Osteocyte (in vitro differentiated cells): ENCODE measurements at regions not wholly inside any gene's neighbourhood (a gene's known extent, or its start where the extent isn't known, plus 50 kb on each side); places are given as distances from the start of the nearest gene placed in this dataset.

Experiments used
- DNase-seq: peaks from one replicate; pipeline ENCODE4 v3.0.0; 2021; ENCODE audit warnings: mixed read lengths; ENCODE audit not compliant: unreplicated experiment; ENCODE audit errors: extremely low spot score
- H3K27ac Mint-ChIP-seq: one replicate; pipeline ENCODE4 v1.8.0; 2021; ENCODE audit warnings: mild to moderate bottlenecking, mixed read lengths; ENCODE audit not compliant: unreplicated experiment
- H3K27me3 Mint-ChIP-seq: one replicate; pipeline ENCODE4 v1.8.0; 2021; ENCODE audit warnings: mixed read lengths; ENCODE audit not compliant: unreplicated experiment
- H3K36me3 Mint-ChIP-seq: one replicate; pipeline ENCODE4 v1.8.0; 2021; ENCODE audit warnings: mixed read lengths; ENCODE audit not compliant: unreplicated experiment
- H3K4me1 Mint-ChIP-seq: one replicate; pipeline ENCODE4 v1.8.0; 2021; ENCODE audit warnings: mixed read lengths; ENCODE audit not compliant: unreplicated experiment
- H3K4me3 Mint-ChIP-seq: one replicate; pipeline ENCODE4 v1.8.0; 2021; ENCODE audit warnings: mild to moderate bottlenecking, moderate library complexity, mixed read lengths; ENCODE audit not compliant: unreplicated experiment
- H3K9me3 Mint-ChIP-seq: one replicate; pipeline ENCODE4 v1.8.0; 2021; ENCODE audit warnings: mixed read lengths; ENCODE audit not compliant: unreplicated experiment
- CTCF ChIP-seq: fragments of 200-600 bp; sonication (generic); IDR thresholded peaks from 2 replicates; pipeline ENCODE4 v1.5.0; 2021; ENCODE audit warnings: antibody characterized with exemption, mild to moderate bottlenecking, moderate library complexity

GRCh38 chr20:21832442-21833385, 127.2 kb downstream of the PAX1 start:
- no peak for TF ChIP-seq CTCF
- H3K27me3 Mint-ChIP-seq: no peaks in the 10 kb centered on the region
- no peak for DNase-seq
- no peak overlapping the region for H3K27ac Mint-ChIP-seq
- peaks cover 6% of the 10 kb centered on the region for H3K9me3 Mint-ChIP-seq
- no peaks in the 10 kb centered on the region for H3K4me1 Mint-ChIP-seq
- H3K36me3 Mint-ChIP-seq: no peaks in the 10 kb centered on the region
- H3K4me3 Mint-ChIP-seq: no peak overlapping the region

GRCh38 chr20:21826976-21827375, 121.5 kb downstream of the PAX1 start:
- TF ChIP-seq CTCF: no peak
- H3K27me3 Mint-ChIP-seq: no peaks in the 10 kb centered on the region
- no peaks in the 10 kb centered on the region for H3K36me3 Mint-ChIP-seq
- no peaks in the 10 kb centered on the region for H3K4me1 Mint-ChIP-seq
- no peak overlapping the region for H3K4me3 Mint-ChIP-seq
- no peak overlapping the region for H3K27ac Mint-ChIP-seq
- H3K9me3 Mint-ChIP-seq: peaks cover 3% of the 10 kb centered on the region
- DNase-seq: no peak

DNA sequence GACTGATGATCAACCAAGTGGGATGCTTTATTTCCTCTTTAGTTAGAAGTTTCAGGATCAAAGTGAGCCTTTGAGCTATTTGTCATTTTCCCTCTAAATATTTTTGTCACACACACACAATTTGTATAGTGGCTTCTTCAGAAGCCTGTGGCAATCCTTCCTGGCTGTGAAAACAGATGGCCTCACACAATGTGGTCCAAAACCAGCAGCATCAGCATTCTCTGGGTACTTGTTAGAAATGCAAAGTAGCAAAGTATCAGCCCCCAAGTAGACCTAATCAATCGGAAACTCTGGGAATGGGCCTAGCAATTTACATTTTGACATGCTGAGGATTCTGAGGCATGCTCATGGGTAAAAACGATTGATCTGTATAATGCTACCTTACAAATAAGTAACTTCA, 115.9 kb downstream of the PAX1 start:
- Mint-ChIP-seq H3K27ac (no peak overlapping the region), H3K4me3 (no peak overlapping the region), H3K27me3 (no peaks in the 10 kb centered on the region), H3K36me3 (no peaks in the 10 kb centered on the region), H3K4me1 (no peaks in the 10 kb centered on the region), H3K9me3 (peaks cover 3% of the 10 kb centered on the region)
- DNase-seq: no peak
- TF ChIP-seq CTCF: no peak

DNA sequence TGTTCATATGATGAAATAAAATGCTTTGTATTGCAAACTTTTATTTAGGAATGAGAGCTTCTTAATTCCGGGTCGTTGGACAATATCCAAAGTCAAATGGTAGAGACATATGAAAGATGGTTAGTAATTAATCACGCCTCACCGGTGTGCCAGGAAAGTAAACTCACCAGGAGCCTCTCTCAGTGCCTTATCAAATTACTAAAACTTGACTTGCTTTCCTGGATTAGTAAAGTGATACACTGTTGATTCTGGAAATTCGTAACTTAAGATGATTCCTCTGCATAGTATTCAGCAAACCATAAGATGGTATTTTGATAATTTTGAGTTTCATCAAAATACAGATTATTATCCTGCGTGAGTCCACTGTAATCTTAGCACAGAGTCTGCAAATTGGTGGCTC, 115.2 kb downstream of the PAX1 start:
- TF ChIP-seq CTCF: no peak
- Mint-ChIP-seq H3K27me3 (no peaks in the 10 kb centered on the region), H3K4me1 (no peaks in the 10 kb centered on the region), H3K4me3 (no peak overlapping the region), H3K9me3 (no peaks in the 10 kb centered on the region), H3K36me3 (no peaks in the 10 kb centered on the region), H3K27ac (no peak overlapping the region)
- no peak for DNase-seq

DNA sequence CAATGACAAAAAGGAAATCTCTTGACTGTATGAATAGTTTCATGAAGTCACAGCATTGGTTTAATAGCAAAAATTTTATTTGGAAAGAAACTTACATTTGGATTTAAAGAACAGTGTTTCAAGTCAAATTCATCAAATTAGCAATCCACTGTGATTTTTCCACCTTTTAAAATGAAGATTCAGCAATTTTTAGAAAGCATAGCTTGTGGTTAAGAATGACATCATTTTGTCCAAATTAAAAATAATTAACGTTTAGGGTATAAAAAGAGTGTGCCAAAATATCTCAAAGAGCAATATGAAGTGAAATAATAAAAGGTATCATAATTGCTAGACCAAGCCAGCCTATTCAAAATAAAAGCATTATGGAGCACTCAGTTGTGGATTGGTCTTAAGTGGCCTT, 114.6 kb downstream of the PAX1 start:
- H3K27ac Mint-ChIP-seq: no peak overlapping the region
- no peak for TF ChIP-seq CTCF
- H3K27me3 Mint-ChIP-seq: no peaks in the 10 kb centered on the region
- no peaks in the 10 kb centered on the region for H3K36me3 Mint-ChIP-seq
- no peak for DNase-seq
- H3K9me3 Mint-ChIP-seq: no peaks in the 10 kb centered on the region
- no peaks in the 10 kb centered on the region for H3K4me1 Mint-ChIP-seq
- H3K4me3 Mint-ChIP-seq: no peak overlapping the region
